ENCODE measurements at regions not wholly inside any gene's neighbourhood (a gene's known extent, or its start where the extent isn't known, plus 50 kb on each side); places are given as distances from the start of the nearest gene placed in this dataset.

- H4K8ac ChIP-seq (replicated peaks; ENCODE audit: insufficient read length, low read depth, low read length), result no peak overlapping the region
- H3K9me3 ChIP-seq (ENCODE audit: control insufficient read depth, low read depth, low read length), result peaks cover 6% of the 10 kb centered on the region
- no peaks in the 10 kb centered on the region for H3K4me1 ChIP-seq (ENCODE audit: insufficient read depth, low read length)
- H3K56ac ChIP-seq (ENCODE audit: insufficient read length, low read depth, low read length), result no peak overlapping the region
- H3K79me1 ChIP-seq (ENCODE audit: insufficient read depth, low read depth, low read length, poor library complexity, severe bottlenecking), result no peaks in the 10 kb centered on the region
- no peaks in the 10 kb centered on the region for H3K79me2 ChIP-seq (ENCODE audit: insufficient read depth, low read length)
- no peak overlapping the region for H3K4ac ChIP-seq (ENCODE audit: low read depth, low read length)
- TF ChIP-seq CTCF (conservative IDR thresholded peaks at IDR 0.05), result no peak
- DNase-seq, result no peak
- H2BK15ac ChIP-seq (ENCODE audit: low read depth, low read length), result no peak overlapping the region
- H3K9ac ChIP-seq (ENCODE audit: extremely low read depth, insufficient read length, low read length), result no peak overlapping the region
- H4K91ac ChIP-seq (ENCODE audit: insufficient read length, low read depth, low read length), result no peak overlapping the region
- WGBS (ENCODE audit: extremely low coverage, insufficient read length, low lambda C conversion rate), result no CpG with 5 or more reads among the region's 6 CpGs
- Mint-ChIP-seq H3K27me3 (ENCODE audit: low read depth) (no peaks in the 10 kb centered on the region), H3K4me1 (peaks cover 6 to 7% of the 10 kb centered on the region in 2 experiments), H3K9me3 (peaks cover 9 to 19% of the 10 kb centered on the region in 2 experiments), H3K4me3 (no peak overlapping the region), H3K27ac (no peak overlapping the region), H3K36me3 (ENCODE audit: insufficient read depth in 1 of 3, low read depth in 3 of 3) (peaks cover 4 to 11% (median 6%) of the 10 kb centered on the region in 3 experiments)
- no peak overlapping the region for H3K23ac ChIP-seq (ENCODE audit: insufficient read length, low read depth, low read length)
- H2BK20ac ChIP-seq (ENCODE audit: low read depth, low read length, poor library complexity, severe bottlenecking), result no peak overlapping the region
- H3K18ac ChIP-seq (ENCODE audit: insufficient read length, low read depth, low read length), result no peak overlapping the region
- no peak overlapping the region for H3K27ac ChIP-seq (ENCODE audit: insufficient read length, low read depth, low read length)
- no peak overlapping the region for H3T11ph ChIP-seq (ENCODE audit: low read length)
- H3K27me3 ChIP-seq (ENCODE audit: insufficient read depth, low read length), result no peaks in the 10 kb centered on the region
- no peak overlapping the region for H3K14ac ChIP-seq (ENCODE audit: insufficient read depth, low read length)
- H2BK120ac ChIP-seq (ENCODE audit: low read depth, low read length, poor library complexity, severe bottlenecking), result no peak overlapping the region
- H4K20me1 ChIP-seq (ENCODE audit: control insufficient read depth, insufficient read depth, insufficient read length), result peaks cover 2% of the 10 kb centered on the region
- H3K23me2 ChIP-seq (ENCODE audit: insufficient read length, low read depth, low read length, poor library complexity, severe bottlenecking), result no peaks in the 10 kb centered on the region
- H2AK5ac ChIP-seq (ENCODE audit: insufficient read length, low read length), result no peak overlapping the region
- no peak overlapping the region for H4K5ac ChIP-seq (ENCODE audit: insufficient read length, low read depth, low read length)
- H3K4me2 ChIP-seq (ENCODE audit: insufficient read depth, insufficient read length, low read length), result no peak overlapping the region
- H2AFZ ChIP-seq (ENCODE audit: low read length), result no peak overlapping the region
- no peak overlapping the region for H2BK12ac ChIP-seq (ENCODE audit: insufficient read length, low read depth, low read length)
- H2BK5ac ChIP-seq (ENCODE audit: insufficient read length, low read length), result no peak overlapping the region
Measured at GRCh38 chr6:101224751-101225150, 168.8 kb upstream of the GRIK2 start.

Data from H9 (cell line).